Endothelial cell (in vitro differentiated cells): ENCODE measurements at regions not wholly inside any gene's neighbourhood (a gene's known extent, or its start where the extent isn't known, plus 50 kb on each side); places are given as distances from the start of the nearest gene placed in this dataset.

ENCODE experiments used
- DNase-seq: peaks from one replicate; pipeline ENCODE4 v3.0.0; 2021; ENCODE audit warnings: low spot score
- H3K27ac Mint-ChIP-seq: one replicate; pipeline ENCODE4 v1.8.0; 2021; ENCODE audit warnings: mixed read lengths, inconsistent platforms; ENCODE audit not compliant: unreplicated experiment
- H3K27me3 Mint-ChIP-seq: one replicate; pipeline ENCODE4 v1.8.0; 2021; ENCODE audit warnings: mild to moderate bottlenecking, moderate library complexity, mixed read lengths, inconsistent platforms; ENCODE audit not compliant: unreplicated experiment
- H3K36me3 Mint-ChIP-seq: one replicate; pipeline ENCODE4 v1.8.0; 2021; ENCODE audit warnings: mild to moderate bottlenecking, low read depth, mixed read lengths, inconsistent platforms; ENCODE audit not compliant: unreplicated experiment
- H3K4me1 Mint-ChIP-seq: one replicate; pipeline ENCODE4 v1.8.0; 2021; ENCODE audit warnings: mild to moderate bottlenecking, mixed read lengths, inconsistent platforms; ENCODE audit not compliant: unreplicated experiment
- H3K4me3 Mint-ChIP-seq: one replicate; pipeline ENCODE4 v1.8.0; 2021; ENCODE audit warnings: mild to moderate bottlenecking, mixed read lengths, inconsistent platforms; ENCODE audit not compliant: unreplicated experiment
- H3K9me3 Mint-ChIP-seq: one replicate; pipeline ENCODE4 v1.8.0; 2021; ENCODE audit warnings: mixed read lengths, inconsistent platforms; ENCODE audit not compliant: unreplicated experiment
- TF ChIP-seq, protein P1 (sequence below): fragments of 200-600 bp; sonication (generic); IDR thresholded peaks from one replicate; pipeline ENCODE4 v1.5.0; 2021; ENCODE audit warnings: antibody characterized with exemption; ENCODE audit not compliant: unreplicated experiment

DNA sequence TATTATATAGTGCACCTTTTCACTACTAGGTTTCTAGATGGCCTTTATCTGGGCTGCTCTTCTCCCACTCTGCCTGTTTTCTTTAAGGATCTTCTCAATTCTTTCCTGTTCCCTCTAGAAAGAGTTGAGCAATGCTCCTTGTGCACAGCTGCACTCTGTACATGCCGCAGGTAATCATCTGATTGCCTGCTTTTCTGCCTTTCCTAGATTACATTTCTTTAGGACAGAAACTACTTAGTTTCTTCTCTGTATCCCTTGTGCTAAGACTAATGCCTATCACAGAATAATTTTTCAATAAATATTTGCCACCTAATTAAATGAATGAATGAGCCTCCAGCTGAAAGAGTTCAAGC lies 802.4 kb upstream of the ID2 start:
- peaks cover 10% of the 10 kb centered on the region for H3K27me3 Mint-ChIP-seq
- no peak for DNase-seq
- TF ChIP-seq, protein P1, sequence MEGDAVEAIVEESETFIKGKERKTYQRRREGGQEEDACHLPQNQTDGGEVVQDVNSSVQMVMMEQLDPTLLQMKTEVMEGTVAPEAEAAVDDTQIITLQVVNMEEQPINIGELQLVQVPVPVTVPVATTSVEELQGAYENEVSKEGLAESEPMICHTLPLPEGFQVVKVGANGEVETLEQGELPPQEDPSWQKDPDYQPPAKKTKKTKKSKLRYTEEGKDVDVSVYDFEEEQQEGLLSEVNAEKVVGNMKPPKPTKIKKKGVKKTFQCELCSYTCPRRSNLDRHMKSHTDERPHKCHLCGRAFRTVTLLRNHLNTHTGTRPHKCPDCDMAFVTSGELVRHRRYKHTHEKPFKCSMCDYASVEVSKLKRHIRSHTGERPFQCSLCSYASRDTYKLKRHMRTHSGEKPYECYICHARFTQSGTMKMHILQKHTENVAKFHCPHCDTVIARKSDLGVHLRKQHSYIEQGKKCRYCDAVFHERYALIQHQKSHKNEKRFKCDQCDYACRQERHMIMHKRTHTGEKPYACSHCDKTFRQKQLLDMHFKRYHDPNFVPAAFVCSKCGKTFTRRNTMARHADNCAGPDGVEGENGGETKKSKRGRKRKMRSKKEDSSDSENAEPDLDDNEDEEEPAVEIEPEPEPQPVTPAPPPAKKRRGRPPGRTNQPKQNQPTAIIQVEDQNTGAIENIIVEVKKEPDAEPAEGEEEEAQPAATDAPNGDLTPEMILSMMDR, result no peak
- H3K4me3 Mint-ChIP-seq, result no peak overlapping the region
- H3K4me1 Mint-ChIP-seq, result peaks cover 26% of the 10 kb centered on the region
- no peak overlapping the region for H3K27ac Mint-ChIP-seq
- H3K9me3 Mint-ChIP-seq, result no peaks in the 10 kb centered on the region
- no peaks in the 10 kb centered on the region for H3K36me3 Mint-ChIP-seq

DNA sequence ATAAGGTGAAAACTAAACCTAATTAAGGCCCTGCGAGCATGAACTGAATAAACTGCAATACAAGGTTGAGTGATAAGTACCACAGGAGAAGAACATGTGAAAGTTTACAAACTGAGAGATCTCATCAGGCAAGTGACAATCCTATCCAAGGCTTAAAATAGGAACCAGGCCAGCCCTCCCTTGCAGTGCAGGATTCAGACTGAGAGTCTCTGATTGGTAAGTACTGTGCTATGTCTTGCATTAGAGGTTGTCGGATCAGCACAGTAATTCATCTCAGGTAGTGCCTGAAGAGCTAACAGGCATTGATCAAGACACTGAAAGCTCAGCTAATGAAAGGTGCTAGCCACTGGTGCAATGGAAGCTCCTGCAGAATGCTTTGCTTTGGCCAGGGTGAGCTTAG lies 801.7 kb upstream of the ID2 start:
- Mint-ChIP-seq H3K9me3 (no peaks in the 10 kb centered on the region), H3K36me3 (no peaks in the 10 kb centered on the region), H3K27me3 (peaks cover 10% of the 10 kb centered on the region), H3K4me1 (peaks cover 26% of the 10 kb centered on the region), H3K27ac (no peak overlapping the region), H3K4me3 (no peak overlapping the region)
- TF ChIP-seq, protein P1, result no peak
- DNase-seq, result no peak

DNA sequence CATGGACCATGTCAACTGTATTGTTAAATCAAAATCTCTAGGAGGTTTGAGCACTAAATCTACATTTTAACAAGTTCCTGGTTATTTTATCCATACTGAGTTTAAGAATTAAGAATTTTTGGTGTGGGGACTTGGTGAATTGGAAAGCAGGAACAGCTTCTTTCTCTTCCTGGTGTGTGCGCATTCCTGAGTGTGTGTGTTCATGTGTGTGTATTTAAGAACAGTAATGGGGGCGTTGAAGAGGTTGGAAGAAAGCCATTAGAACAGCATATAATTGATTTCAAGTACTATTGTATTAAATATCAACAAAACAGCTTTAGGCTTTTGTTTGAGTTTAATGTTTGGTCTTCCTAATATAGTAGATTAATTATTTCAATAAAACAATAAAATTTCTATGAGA lies 801.3 kb upstream of the ID2 start:
- Mint-ChIP-seq H3K9me3 (no peaks in the 10 kb centered on the region), H3K4me1 (peaks cover 26% of the 10 kb centered on the region), H3K36me3 (no peaks in the 10 kb centered on the region), H3K27ac (no peak overlapping the region), H3K4me3 (no peak overlapping the region), H3K27me3 (peaks cover 10% of the 10 kb centered on the region)
- TF ChIP-seq, protein P1, result no peak
- no peak for DNase-seq

DNA sequence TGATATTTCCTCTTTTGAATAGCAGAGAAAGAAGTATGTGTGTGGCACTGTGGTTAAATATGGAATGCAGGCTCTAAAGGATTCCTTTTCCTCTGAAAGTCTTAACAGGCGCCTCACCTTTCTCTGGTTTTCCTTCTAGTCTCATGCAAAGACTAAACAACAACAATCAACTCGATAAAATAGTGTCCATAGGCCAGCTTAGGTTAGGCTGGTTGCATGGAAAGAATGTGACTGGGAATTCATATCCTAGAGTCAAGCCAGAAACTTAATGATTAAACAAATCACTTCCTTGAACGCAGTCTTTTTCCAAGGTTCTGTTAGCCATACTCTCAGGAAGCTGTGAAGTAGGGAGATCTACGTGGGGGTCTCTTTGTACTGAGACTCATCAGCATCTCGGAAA lies 800.8 kb upstream of the ID2 start:
- TF ChIP-seq, protein P1, result no peak
- H3K27me3 Mint-ChIP-seq, result peaks cover 10% of the 10 kb centered on the region
- H3K4me3 Mint-ChIP-seq, result no peak overlapping the region
- no peak for DNase-seq
- no peaks in the 10 kb centered on the region for H3K9me3 Mint-ChIP-seq
- H3K27ac Mint-ChIP-seq, result no peak overlapping the region
- peaks cover 26% of the 10 kb centered on the region for H3K4me1 Mint-ChIP-seq
- H3K36me3 Mint-ChIP-seq, result no peaks in the 10 kb centered on the region

DNA sequence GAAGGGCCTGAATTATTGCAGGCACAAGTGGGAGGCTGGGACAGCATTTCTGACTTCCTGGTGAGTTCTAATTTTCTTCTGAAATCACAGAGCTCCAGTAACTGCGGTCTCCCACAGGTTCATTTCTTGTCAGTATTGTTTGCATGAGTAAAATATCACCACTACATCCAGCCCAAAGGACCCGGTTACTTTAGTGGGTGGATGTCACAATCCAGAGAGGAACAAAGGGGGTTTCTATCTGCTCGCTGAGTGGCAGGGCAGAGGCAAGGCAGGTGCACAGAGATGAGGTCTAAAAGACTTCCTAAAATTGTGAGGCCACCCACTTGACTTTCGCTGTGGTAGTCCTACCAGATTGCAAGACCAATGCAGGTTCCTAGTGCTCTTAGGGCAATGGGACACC lies 800.4 kb upstream of the ID2 start:
- TF ChIP-seq, protein P1, result no peak
- no peak overlapping the region for H3K4me3 Mint-ChIP-seq
- H3K36me3 Mint-ChIP-seq, result no peaks in the 10 kb centered on the region
- peaks cover 24% of the 10 kb centered on the region for H3K4me1 Mint-ChIP-seq
- no peak for DNase-seq
- H3K9me3 Mint-ChIP-seq, result no peaks in the 10 kb centered on the region
- peaks cover 10% of the 10 kb centered on the region for H3K27me3 Mint-ChIP-seq
- no peak overlapping the region for H3K27ac Mint-ChIP-seq
